Thoracic aorta (tissue), 2 donors: ENCODE measurements at regions not wholly inside any gene's neighbourhood (a gene's known extent, or its start where the extent isn't known, plus 50 kb on each side); places are given as distances from the start of the nearest gene placed in this dataset.

ENCODE experiments used
- ATAC-seq: fragments of 150-250 bp; one replicate; pipeline ENCODE4 v1.8.0; 2017; ENCODE audit warnings: low read depth; ENCODE audit not compliant: insufficient number of reproducible peaks, low FRiP score
- DNase-seq: peaks from one replicate; pipeline ENCODE4 v3.0.0-alpha.2; 2020; ENCODE audit warnings: low spot score
- H3K27ac ChIP-seq, 2 donors: fragments of 200-600 bp; sonication (generic); 1 replicate in 1 of 2; 2 replicates in 1 of 2; pipeline ENCODE4 v1.5.1; 2016; ENCODE audit warnings: mild to moderate bottlenecking in 2 of 2, moderate library complexity in 2 of 2
- H3K27me3 ChIP-seq: fragments of 200-600 bp; sonication (generic); replicated peaks from 2 replicates; pipeline ENCODE4 v1.6.0; 2016; ENCODE audit warnings: mild to moderate bottlenecking; ENCODE audit not compliant: insufficient read depth
- H3K36me3 ChIP-seq: fragments of 200-600 bp; sonication (generic); one replicate; pipeline ENCODE4 v1.5.1; 2016
- H3K4me1 ChIP-seq, 2 donors: fragments of 200-600 bp; sonication (generic); 1 replicate in 1 of 2; 2 replicates in 1 of 2; pipeline versions ENCODE4 v1.5.1 to v1.6.0; 2016; ENCODE audit warnings: low read depth in 2 of 2, mild to moderate bottlenecking in 1 of 2; ENCODE audit not compliant: control insufficient read depth in 1 of 2
- H3K4me3 ChIP-seq: fragments of 200-600 bp; sonication (generic); 2 replicates; pipeline ENCODE4 v1.5.1; 2016; ENCODE audit warnings: mild to moderate bottlenecking
- H3K9me3 ChIP-seq: fragments of 200-600 bp; sonication (generic); 2 replicates; pipeline ENCODE4 v1.5.1; 2016
- CTCF ChIP-seq: fragments of 200-600 bp; sonication (generic); IDR thresholded peaks from one replicate; pipeline ENCODE4 v1.5.1; 2019; ENCODE audit warnings: antibody characterized with exemption

GRCh38 chr3:87069971-87070370 lies 79.0 kb upstream of the VGLL3 start:
- ATAC-seq = no peak
- Histone ChIP-seq H3K27ac (no peak overlapping the region), H3K36me3 (no peaks in the 10 kb centered on the region), H3K4me3 (no peak overlapping the region), H3K9me3 (no peaks in the 10 kb centered on the region), H3K4me1 (no peaks in the 10 kb centered on the region), H3K27me3 (no peaks in the 10 kb centered on the region)
- DNase-seq = no peak
- no peak for TF ChIP-seq CTCF

GRCh38 chr3:87069021-87069420 lies 78.1 kb upstream of the VGLL3 start:
- no peak for ATAC-seq
- no peak for TF ChIP-seq CTCF
- Histone ChIP-seq H3K4me3 (no peak overlapping the region), H3K27me3 (no peaks in the 10 kb centered on the region), H3K36me3 (no peaks in the 10 kb centered on the region), H3K27ac (no peak overlapping the region), H3K4me1 (no peaks in the 10 kb centered on the region), H3K9me3 (no peaks in the 10 kb centered on the region)
- no peak for DNase-seq

GRCh38 chr3:87062685-87063084 lies 71.7 kb upstream of the VGLL3 start:
- H3K9me3 ChIP-seq = no peaks in the 10 kb centered on the region
- no peaks in the 10 kb centered on the region for H3K4me1 ChIP-seq
- H3K27ac ChIP-seq = no peak overlapping the region
- H3K27me3 ChIP-seq = no peaks in the 10 kb centered on the region
- TF ChIP-seq CTCF = no peak
- DNase-seq (no peak), ATAC-seq (no peak)
- no peak overlapping the region for H3K4me3 ChIP-seq
- no peaks in the 10 kb centered on the region for H3K36me3 ChIP-seq

- Histone ChIP-seq H3K4me1 (no peaks in the 10 kb centered on the region), H3K27me3 (no peaks in the 10 kb centered on the region), H3K9me3 (no peaks in the 10 kb centered on the region), H3K27ac (no peak overlapping the region), H3K36me3 (no peaks in the 10 kb centered on the region), H3K4me3 (no peak overlapping the region)
- no peak for TF ChIP-seq CTCF
- no peak for DNase-seq
- ATAC-seq = no peak
Measured at GRCh38 chr3:87057474-87057873, 66.5 kb upstream of the VGLL3 start.

GRCh38 chr3:87053553-87053952 lies 62.6 kb upstream of the VGLL3 start:
- no peaks in the 10 kb centered on the region for H3K27me3 ChIP-seq
- no peak overlapping the region for H3K27ac ChIP-seq
- H3K4me3 ChIP-seq = no peak overlapping the region
- H3K9me3 ChIP-seq = no peaks in the 10 kb centered on the region
- ATAC-seq (no peak), DNase-seq (no peak)
- H3K4me1 ChIP-seq = no peaks in the 10 kb centered on the region
- no peaks in the 10 kb centered on the region for H3K36me3 ChIP-seq
- no peak for TF ChIP-seq CTCF
